ENCODE measurements at regions not wholly inside any gene's neighbourhood (a gene's known extent, or its start where the extent isn't known, plus 50 kb on each side); places are given as distances from the start of the nearest gene placed in this dataset.

DNA sequence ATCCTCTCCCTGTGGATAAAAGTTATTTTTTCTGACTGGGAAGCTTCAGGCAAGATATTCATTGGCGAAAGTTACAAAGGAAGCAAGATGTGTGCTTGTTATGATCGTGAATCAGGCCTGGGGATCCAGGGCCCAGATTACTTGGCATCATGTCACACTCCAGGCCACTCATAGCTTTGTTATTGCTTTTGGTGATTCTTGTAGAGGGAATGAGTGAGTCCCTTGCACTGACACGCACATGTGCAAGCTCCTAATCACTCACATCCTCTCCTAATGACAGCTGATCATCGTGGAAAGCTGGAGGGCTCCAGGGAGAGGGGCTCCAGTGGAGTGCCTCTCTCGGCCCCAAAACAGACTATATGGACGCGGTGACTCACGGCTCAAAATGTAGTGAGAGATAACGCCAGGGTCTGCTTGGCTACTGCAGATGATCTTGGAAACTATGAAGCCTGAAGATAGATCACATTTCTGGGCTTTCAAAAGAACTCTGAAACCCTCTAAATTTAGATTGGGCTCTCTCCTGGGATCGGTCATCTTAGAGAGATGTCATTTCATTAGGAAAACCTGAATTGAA lies 481.1 kb upstream of the USP24 start:
- Mint-ChIP-seq H3K4me3 (no peak overlapping the region), H3K36me3 (ENCODE audit: low read depth) (no peaks in the 10 kb centered on the region), H3K9me3 (no peaks in the 10 kb centered on the region), H3K27me3 (peaks cover 8% of the 10 kb centered on the region), H3K27ac (no peak overlapping the region), H3K4me1 (ENCODE audit: low read depth) (no peaks in the 10 kb centered on the region)
- DNase-seq: no peak

DNA sequence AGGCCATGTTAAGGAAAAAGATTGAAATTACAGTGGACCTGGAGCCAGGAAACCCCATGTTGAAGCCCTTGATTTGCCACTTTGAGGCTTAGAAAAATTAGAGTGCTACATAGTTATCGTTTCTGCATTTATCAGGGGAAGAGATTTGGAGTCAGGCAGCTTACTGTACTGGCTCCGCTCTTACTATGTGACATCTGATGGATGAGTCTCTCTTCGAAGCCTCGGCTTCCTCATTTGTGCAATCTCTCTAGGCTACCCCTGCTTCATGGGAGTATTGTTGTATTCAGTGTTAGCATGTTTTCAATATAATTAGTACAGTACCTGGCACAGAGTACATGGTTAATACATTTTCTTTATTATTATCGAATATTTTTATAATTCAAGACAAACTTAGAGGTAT lies 480.4 kb upstream of the USP24 start:
- no peak overlapping the region for H3K27ac Mint-ChIP-seq
- H3K4me3 Mint-ChIP-seq: no peak overlapping the region
- H3K27me3 Mint-ChIP-seq: peaks cover 6% of the 10 kb centered on the region
- no peaks in the 10 kb centered on the region for H3K9me3 Mint-ChIP-seq
- H3K4me1 Mint-ChIP-seq (ENCODE audit: low read depth): no peaks in the 10 kb centered on the region
- no peak for DNase-seq
- H3K36me3 Mint-ChIP-seq (ENCODE audit: low read depth): no peaks in the 10 kb centered on the region

DNA sequence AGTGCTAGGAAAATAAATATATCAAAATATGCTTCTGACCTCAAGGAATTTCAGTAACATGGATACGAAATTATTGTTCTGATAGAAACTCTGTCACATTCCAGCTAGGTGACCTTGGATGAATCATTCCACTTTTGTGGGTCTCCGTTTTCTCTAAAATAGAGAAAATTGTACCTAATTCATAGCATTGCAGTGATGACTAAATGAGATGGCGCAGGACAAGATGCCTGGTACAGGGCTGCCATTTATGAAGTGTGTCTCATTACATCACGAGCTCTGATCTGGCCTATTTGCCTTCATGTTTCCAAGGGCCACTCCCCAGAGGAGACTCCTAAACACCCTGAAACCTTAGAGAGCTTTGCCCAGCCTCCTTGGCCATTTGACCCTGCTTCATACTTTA lies 480.0 kb upstream of the USP24 start:
- H3K9me3 Mint-ChIP-seq: no peaks in the 10 kb centered on the region

GRCh38 chr1:55694310-55694801 lies 479.2 kb upstream of the USP24 start:
- Mint-ChIP-seq H3K4me3 (no peak overlapping the region), H3K27me3 (peaks cover 10% of the 10 kb centered on the region), H3K27ac (no peak overlapping the region), H3K4me1 (ENCODE audit: low read depth) (no peaks in the 10 kb centered on the region), H3K9me3 (no peaks in the 10 kb centered on the region), H3K36me3 (ENCODE audit: low read depth) (no peaks in the 10 kb centered on the region)
- DNase-seq: no peak

More for the DNA sequence above, 480.0 kb upstream of the USP24 start:
- Mint-ChIP-seq H3K4me1 (ENCODE audit: low read depth) (no peaks in the 10 kb centered on the region), H3K27ac (no peak overlapping the region), H3K27me3 (peaks cover 6% of the 10 kb centered on the region), H3K36me3 (ENCODE audit: low read depth) (no peaks in the 10 kb centered on the region), H3K4me3 (no peak overlapping the region)
- DNase-seq: no peak

DNA sequence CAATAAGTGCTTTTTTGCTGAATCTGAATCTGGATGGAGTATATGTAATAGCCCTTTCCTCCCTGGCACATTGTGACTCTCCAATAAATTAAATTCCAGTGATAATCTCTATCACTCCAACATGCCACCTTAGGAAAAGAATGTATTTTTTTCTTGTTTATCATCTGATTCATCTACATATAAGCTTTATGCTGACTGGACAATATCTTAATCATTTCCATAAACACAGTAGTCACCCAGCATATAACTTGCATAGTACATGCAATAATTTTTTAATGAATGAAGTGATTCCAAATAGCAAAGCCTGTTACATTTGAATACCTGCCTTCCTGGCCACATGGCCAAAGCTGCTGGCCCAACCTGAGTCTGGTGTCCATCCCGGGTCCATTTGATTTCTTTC lies 477.6 kb upstream of the USP24 start:
- H3K4me1 Mint-ChIP-seq (ENCODE audit: low read depth): no peaks in the 10 kb centered on the region
- no peaks in the 10 kb centered on the region for H3K9me3 Mint-ChIP-seq
- H3K4me3 Mint-ChIP-seq: no peak overlapping the region
- H3K27me3 Mint-ChIP-seq: peaks cover 10% of the 10 kb centered on the region
- H3K27ac Mint-ChIP-seq: no peak overlapping the region
- DNase-seq: no peak
- no peaks in the 10 kb centered on the region for H3K36me3 Mint-ChIP-seq (ENCODE audit: low read depth)

GRCh38 chr1:55690366-55690765 lies 475.2 kb upstream of the USP24 start:
- H3K4me3 Mint-ChIP-seq: no peak overlapping the region
- H3K36me3 Mint-ChIP-seq (ENCODE audit: low read depth): no peaks in the 10 kb centered on the region
- H3K4me1 Mint-ChIP-seq (ENCODE audit: low read depth): no peaks in the 10 kb centered on the region
- H3K9me3 Mint-ChIP-seq: no peaks in the 10 kb centered on the region
- peaks cover 16% of the 10 kb centered on the region for H3K27me3 Mint-ChIP-seq
- DNase-seq: no peak
- H3K27ac Mint-ChIP-seq: no peak overlapping the region

DNA sequence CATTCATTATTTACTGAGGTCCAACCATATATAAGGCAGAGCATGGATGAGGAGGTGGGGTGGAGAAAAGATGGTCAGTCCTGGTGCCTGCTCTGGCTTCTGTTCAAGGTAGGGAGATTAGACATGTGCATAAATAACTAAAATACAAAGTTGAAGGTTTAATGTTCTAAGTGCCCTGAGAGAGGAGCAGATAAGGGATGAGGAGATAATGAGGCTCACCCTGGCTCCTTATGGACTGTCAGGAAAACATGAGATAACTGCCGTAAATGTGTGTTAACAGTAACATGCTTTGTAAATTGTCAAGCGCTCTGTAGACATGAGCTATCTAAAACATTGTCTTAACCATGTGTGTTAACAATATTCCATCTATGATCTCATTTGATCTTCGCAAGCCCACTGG lies 474.6 kb upstream of the USP24 start:
- no peaks in the 10 kb centered on the region for H3K36me3 Mint-ChIP-seq (ENCODE audit: low read depth)
- H3K9me3 Mint-ChIP-seq: no peaks in the 10 kb centered on the region
- no peak overlapping the region for H3K4me3 Mint-ChIP-seq
- H3K27me3 Mint-ChIP-seq: peaks cover 16% of the 10 kb centered on the region
- H3K4me1 Mint-ChIP-seq (ENCODE audit: low read depth): no peaks in the 10 kb centered on the region
- DNase-seq: no peak
- H3K27ac Mint-ChIP-seq: no peak overlapping the region

GRCh38 chr1:55685560-55685959 lies 470.4 kb upstream of the USP24 start:
- H3K9me3 Mint-ChIP-seq: no peaks in the 10 kb centered on the region
- H3K4me1 Mint-ChIP-seq (ENCODE audit: low read depth): no peaks in the 10 kb centered on the region
- peaks cover 13% of the 10 kb centered on the region for H3K27me3 Mint-ChIP-seq
- no peak for DNase-seq
- no peaks in the 10 kb centered on the region for H3K36me3 Mint-ChIP-seq (ENCODE audit: low read depth)
- no peak overlapping the region for H3K4me3 Mint-ChIP-seq
- H3K27ac Mint-ChIP-seq: no peak overlapping the region

DNA sequence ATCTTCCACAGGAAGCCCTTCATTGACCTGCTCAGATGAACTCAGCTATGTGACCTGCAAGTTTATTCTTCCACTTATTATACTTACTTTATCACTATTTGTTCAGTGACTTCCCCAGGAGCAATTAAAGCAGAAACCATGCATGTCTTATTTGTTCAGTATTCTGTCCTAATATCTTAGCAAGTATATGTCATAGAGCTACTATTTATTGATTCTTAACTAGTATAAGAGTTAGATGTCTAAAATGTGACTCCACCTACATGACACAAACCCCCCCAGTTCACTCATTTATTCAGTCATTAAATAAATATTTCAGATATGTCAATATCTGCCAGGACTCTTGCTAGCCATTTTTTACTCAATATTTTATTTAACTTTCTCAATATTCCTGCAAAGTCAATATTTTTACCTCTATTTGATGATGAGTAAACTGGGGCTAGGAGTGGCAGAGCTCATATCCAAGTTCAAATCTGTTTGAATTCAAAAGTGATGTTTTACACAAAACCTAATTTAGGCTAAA lies 469.0 kb upstream of the USP24 start:
- DNase-seq: no peak
- H3K9me3 Mint-ChIP-seq: no peaks in the 10 kb centered on the region
- H3K4me3 Mint-ChIP-seq: no peak overlapping the region
- no peaks in the 10 kb centered on the region for H3K4me1 Mint-ChIP-seq (ENCODE audit: low read depth)
- H3K36me3 Mint-ChIP-seq (ENCODE audit: low read depth): no peaks in the 10 kb centered on the region
- H3K27me3 Mint-ChIP-seq: peaks cover 10% of the 10 kb centered on the region
- H3K27ac Mint-ChIP-seq: no peak overlapping the region

- Mint-ChIP-seq H3K27me3 (peaks cover 10% of the 10 kb centered on the region), H3K4me3 (no peak overlapping the region), H3K4me1 (ENCODE audit: low read depth) (no peaks in the 10 kb centered on the region), H3K9me3 (no peaks in the 10 kb centered on the region), H3K36me3 (ENCODE audit: low read depth) (no peaks in the 10 kb centered on the region), H3K27ac (no peak overlapping the region)
- no peak for DNase-seq
These were observed 467.0 kb upstream of the USP24 start for GRCh38 chr1:55682198-55682597.

- Mint-ChIP-seq H3K9me3 (no peaks in the 10 kb centered on the region), H3K4me1 (ENCODE audit: low read depth) (no peaks in the 10 kb centered on the region), H3K4me3 (no peak overlapping the region), H3K27ac (no peak overlapping the region), H3K36me3 (ENCODE audit: low read depth) (no peaks in the 10 kb centered on the region), H3K27me3 (peaks cover 6% of the 10 kb centered on the region)
- DNase-seq: no peak
These were observed 464.8 kb upstream of the USP24 start for GRCh38 chr1:55679971-55680370.

DNA sequence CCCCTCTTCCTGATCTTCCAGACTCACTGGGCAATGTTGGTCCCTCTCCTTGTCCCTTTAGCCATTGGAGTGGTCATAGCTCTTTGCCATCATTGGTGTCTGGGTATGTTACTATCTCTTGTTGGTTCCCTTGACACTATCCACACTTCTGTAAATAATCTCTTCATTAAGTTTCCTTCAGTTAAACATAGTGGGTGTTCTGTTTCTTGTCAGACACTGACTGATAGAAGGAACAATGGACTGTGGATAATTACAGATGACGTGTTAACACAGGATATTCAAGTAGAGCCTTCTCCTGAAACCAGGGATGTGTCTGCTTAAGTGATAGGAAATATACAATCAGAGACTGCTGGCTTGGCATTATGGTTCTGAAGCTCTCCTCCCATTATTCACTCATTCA lies 458.3 kb upstream of the USP24 start:
- H3K9me3 Mint-ChIP-seq: no peaks in the 10 kb centered on the region
- no peak overlapping the region for H3K4me3 Mint-ChIP-seq
- H3K27me3 Mint-ChIP-seq: peaks cover 2% of the 10 kb centered on the region
- no peaks in the 10 kb centered on the region for H3K4me1 Mint-ChIP-seq (ENCODE audit: low read depth)
- DNase-seq: no peak
- no peak overlapping the region for H3K27ac Mint-ChIP-seq
- no peaks in the 10 kb centered on the region for H3K36me3 Mint-ChIP-seq (ENCODE audit: low read depth)

GRCh38 chr1:55670331-55671082 lies 455.3 kb upstream of the USP24 start:
- Mint-ChIP-seq H3K4me3 (no peak overlapping the region), H3K36me3 (ENCODE audit: low read depth) (no peaks in the 10 kb centered on the region), H3K9me3 (no peaks in the 10 kb centered on the region), H3K27me3 (peaks cover 2% of the 10 kb centered on the region), H3K27ac (no peak overlapping the region), H3K4me1 (ENCODE audit: low read depth) (no peaks in the 10 kb centered on the region)
- no peak for DNase-seq

- H3K27ac Mint-ChIP-seq: no peak overlapping the region
- no peaks in the 10 kb centered on the region for H3K27me3 Mint-ChIP-seq
- H3K36me3 Mint-ChIP-seq (ENCODE audit: low read depth): no peaks in the 10 kb centered on the region
- no peaks in the 10 kb centered on the region for H3K9me3 Mint-ChIP-seq
- no peak overlapping the region for H3K4me3 Mint-ChIP-seq
- DNase-seq: no peak
- H3K4me1 Mint-ChIP-seq (ENCODE audit: low read depth): no peaks in the 10 kb centered on the region
These were observed 454.1 kb upstream of the USP24 start for GRCh38 chr1:55669293-55669692.

- Mint-ChIP-seq H3K9me3 (no peaks in the 10 kb centered on the region), H3K27ac (no peak overlapping the region), H3K4me3 (no peak overlapping the region), H3K36me3 (ENCODE audit: low read depth) (no peaks in the 10 kb centered on the region), H3K27me3 (no peaks in the 10 kb centered on the region), H3K4me1 (ENCODE audit: low read depth) (peaks cover 3% of the 10 kb centered on the region)
- DNase-seq: no peak
These were observed 447.7 kb upstream of the USP24 start for GRCh38 chr1:55662875-55663274.

Measured in activated T-cell treated with anti-CD3 and anti-CD28 coated beads, Interleukin-2, amount 50 U/mL, for 24 hours (primary cell).